T-cell (primary cell): ENCODE measurements at regions not wholly inside any gene's neighbourhood (a gene's known extent, or its start where the extent isn't known, plus 50 kb on each side); places are given as distances from the start of the nearest gene placed in this dataset.

Experiments used
- ATAC-seq, 4 experiments: fragments of 200-7000 bp in 3 of 4; fragments of 150-1000 bp in 1 of 4; cut with Tn5 transposase; replicated peaks in 1 of 4; 1 replicate in 3 of 4; 2 replicates in 1 of 4; pipeline ENCODE4 v1.10.0; 2021; ENCODE audit warnings: moderate library complexity in 3 of 4, mild to moderate bottlenecking in 2 of 4, moderate number of reproducible peaks in 1 of 4
- CTCF ChIA-PET, 2 donors: fragments of 300-600 bp; sonication (Branson Sonifier 250); formaldehyde crosslinking; loops; one replicate each; lab custom pipeline; 2022; ENCODE audit warnings: antibody characterized with exemption in 2 of 2; lab: Charles Lee
- POLR2A ChIA-PET, 2 donors: fragments of 300-600 bp; sonication (Branson Sonifier 250); formaldehyde crosslinking; loops; one replicate each; lab custom pipeline; 2022; ENCODE audit warnings: antibody characterized with exemption in 2 of 2; lab: Charles Lee
- DNase-seq, 35 experiments: peaks; one replicate each; pipeline versions ENCODE4 v3.0.0 to v3.0.0-alpha.2; 2013 to 2023
- H3K27ac ChIP-seq: one replicate; pipeline ENCODE4 v1.5.1; 2013; ENCODE audit warnings: low read length
- H3K27me3 ChIP-seq, 2 experiments: replicated peaks in 1 of 2; 1 replicate in 1 of 2; 2 replicates in 1 of 2; pipeline versions ENCODE4 v1.6.1 to v1.7.0; 2013; ENCODE audit warnings: low read length in 1 of 2, mixed read lengths in 1 of 2; ENCODE audit not compliant: control insufficient read depth in 2 of 2, insufficient read depth in 2 of 2; ENCODE audit errors: extremely low read depth in 1 of 2
- H3K36me3 ChIP-seq, 2 donors: 1 replicate in 1 of 2; 2 replicates in 1 of 2; pipeline versions ENCODE4 v1.6.1 to v1.7.0; 2013; ENCODE audit warnings: low read length in 1 of 2; ENCODE audit not compliant: control insufficient read depth in 2 of 2, insufficient read depth in 1 of 2; ENCODE audit errors: extremely low read depth in 1 of 2
- H3K4me1 ChIP-seq, 2 experiments: 1 replicate in 1 of 2; 2 replicates in 1 of 2; pipeline versions ENCODE4 v1.6.1 to v1.7.0; 2013; ENCODE audit warnings: low read length in 2 of 2, mixed read lengths in 1 of 2; ENCODE audit not compliant: insufficient read depth in 2 of 2, control insufficient read depth in 1 of 2; ENCODE audit errors: extremely low read depth in 1 of 2
- H3K4me3 ChIP-seq, 2 donors: 1 replicate in 1 of 2; 2 replicates in 1 of 2; pipeline versions ENCODE4 v1.5.1 to v1.7.0; 2013; ENCODE audit warnings: mild to moderate bottlenecking in 2 of 2, low read length in 1 of 2, moderate library complexity in 1 of 2; ENCODE audit not compliant: control insufficient read depth in 1 of 2; ENCODE audit errors: extremely low read depth in 1 of 2
- H3K9me3 ChIP-seq: 2 replicates; pipeline ENCODE4 v1.7.0; 2013
- H3K27ac Mint-ChIP-seq, 2 donors: one replicate each; pipeline ENCODE4 v1.8.0; 2020 to 2021; ENCODE audit warnings: mild to moderate bottlenecking in 2 of 2, mixed read lengths in 2 of 2
- H3K27me3 Mint-ChIP-seq, 2 donors: one replicate each; pipeline ENCODE4 v1.8.0; 2021 to 2022; ENCODE audit warnings: mixed read lengths in 2 of 2
- H3K36me3 Mint-ChIP-seq: one replicate; pipeline ENCODE4 v1.8.0; 2021; ENCODE audit warnings: mixed read lengths
- H3K4me1 Mint-ChIP-seq, 3 donors: one replicate each; pipeline ENCODE4 v1.8.0; 2020 to 2022; ENCODE audit warnings: mixed read lengths in 3 of 3, mild to moderate bottlenecking in 1 of 3
- H3K4me3 Mint-ChIP-seq, 3 donors: one replicate each; pipeline ENCODE4 v1.8.0; 2020 to 2022; ENCODE audit warnings: mild to moderate bottlenecking in 3 of 3, mixed read lengths in 3 of 3, moderate library complexity in 3 of 3
- H3K9me3 Mint-ChIP-seq, 3 donors: one replicate each; pipeline ENCODE4 v1.8.0; 2020 to 2022; ENCODE audit warnings: mixed read lengths in 3 of 3
- WGBS: methylation state at CpG from one replicate; pipeline ENCODE4 v1.1.5; 2013; ENCODE audit warnings: missing lambda C conversion rate; ENCODE audit not compliant: insufficient coverage; 5-methylcytosine and 5-hydroxymethylcytosine counted together

- Mint-ChIP-seq H3K9me3 (no peaks in the 10 kb centered on the region), H3K4me1 (no peaks in the 10 kb centered on the region), H3K27me3 (peaks cover 1 to 5% of the 10 kb centered on the region in 2 donors), H3K4me3 (no peak overlapping the region), H3K27ac (no peak overlapping the region), H3K36me3 (no peaks in the 10 kb centered on the region)
- peaks cover 0 to 4% of the 10 kb centered on the region in 2 experiments for H3K27me3 ChIP-seq
- CTCF ChIA-PET = no interaction called here
- no peaks in the 10 kb centered on the region for H3K4me1 ChIP-seq
- no peak overlapping the region for H3K4me3 ChIP-seq
- no CpG with 5 or more reads among the region's 2 CpGs for WGBS
- POLR2A ChIA-PET = no interaction called here
- H3K27ac ChIP-seq = no peak overlapping the region
- H3K9me3 ChIP-seq = no peaks in the 10 kb centered on the region
- no peak for ATAC-seq
- no peaks in the 10 kb centered on the region for H3K36me3 ChIP-seq
- no peak for DNase-seq
Measured at GRCh38 chr3:160134964-160135363, 90.3 kb upstream of the C3orf80 start.

DNA sequence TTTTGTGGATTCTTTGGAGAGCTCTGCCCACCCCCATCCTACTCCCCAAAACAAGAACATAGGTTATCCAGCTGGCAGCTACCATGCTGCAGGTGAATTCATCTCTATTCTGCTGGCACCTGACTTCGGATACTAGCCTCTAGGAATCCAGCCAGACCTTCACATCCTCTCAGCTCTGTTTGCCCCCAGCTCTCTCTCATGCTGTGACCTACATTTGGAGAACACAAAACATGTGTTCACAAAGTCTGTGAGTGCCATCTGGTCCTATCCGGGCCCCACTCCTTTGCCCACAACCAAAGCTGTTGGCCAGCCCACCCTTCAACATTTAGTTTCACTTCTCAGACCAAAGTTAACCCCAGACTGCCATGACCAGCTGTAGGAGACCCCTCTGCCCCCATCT lies 89.4 kb upstream of the C3orf80 start:
- WGBS = 15% methylated on average over 2 of the region's 2 CpGs
- H3K27me3 ChIP-seq = peaks cover 0 to 4% of the 10 kb centered on the region in 2 experiments

DNA sequence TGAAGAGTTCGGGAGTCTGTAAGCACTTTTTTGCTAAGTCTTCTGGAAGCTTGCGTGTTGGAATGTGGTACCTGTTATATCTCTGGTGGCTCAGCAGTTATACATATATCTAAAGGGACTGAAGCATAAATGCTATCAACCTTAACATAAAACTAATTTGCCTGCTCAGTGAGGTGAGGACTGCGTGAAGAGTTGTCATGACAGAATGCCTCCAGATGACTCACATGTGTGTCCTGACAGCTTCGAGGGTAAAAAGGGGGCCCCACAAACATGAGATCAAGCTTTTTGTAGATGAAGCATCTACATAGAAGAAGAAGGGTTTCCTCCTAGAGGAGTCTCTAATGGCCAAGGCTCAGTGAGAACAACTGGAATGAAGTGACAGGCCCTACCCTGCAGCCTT lies 88.8 kb upstream of the C3orf80 start:
- DNase-seq = no peak

More for the DNA sequence above, 89.4 kb upstream of the C3orf80 start:
- Mint-ChIP-seq H3K9me3 (no peaks in the 10 kb centered on the region), H3K27ac (no peak overlapping the region), H3K4me3 (no peak overlapping the region), H3K4me1 (no peaks in the 10 kb centered on the region), H3K36me3 (no peaks in the 10 kb centered on the region), H3K27me3 (peaks cover 0 to 4% of the 10 kb centered on the region in 2 donors)
- Histone ChIP-seq H3K4me3 (no peak overlapping the region), H3K36me3 (no peaks in the 10 kb centered on the region), H3K27ac (no peak overlapping the region), H3K4me1 (no peaks in the 10 kb centered on the region), H3K9me3 (no peaks in the 10 kb centered on the region)
- CTCF ChIA-PET = no interaction called here
- no peak for DNase-seq
- POLR2A ChIA-PET = no interaction called here
- ATAC-seq = no peak

DNA sequence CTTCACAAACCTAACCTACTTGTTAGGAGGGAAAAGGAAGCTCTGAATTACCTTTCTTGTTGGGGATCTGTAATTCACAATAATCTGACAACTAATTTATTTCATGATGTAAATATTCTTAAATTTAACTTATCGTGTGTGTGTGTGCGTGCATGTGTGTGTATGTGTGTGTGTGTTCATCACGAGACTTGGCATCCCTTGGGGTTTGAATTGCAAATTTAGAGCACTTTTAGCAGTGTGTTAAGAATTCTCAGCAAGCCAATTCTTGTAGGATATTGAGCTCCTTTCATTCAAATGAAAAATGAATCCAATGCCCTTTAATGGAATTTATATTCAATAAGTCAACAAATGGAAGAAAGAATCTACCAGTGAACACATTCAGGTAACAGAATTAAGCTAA lies 85.9 kb upstream of the C3orf80 start:
- H3K27me3 ChIP-seq = no peaks in the 10 kb centered on the region
- H3K4me3 Mint-ChIP-seq = no peak overlapping the region
- POLR2A ChIA-PET = no interaction called here
- no peaks in the 10 kb centered on the region for H3K9me3 ChIP-seq
- ATAC-seq (no peak), DNase-seq (no peak)
- no peak overlapping the region for H3K27ac ChIP-seq
- no peaks in the 10 kb centered on the region for H3K4me1 ChIP-seq
- no peak overlapping the region for H3K27ac Mint-ChIP-seq
- no peaks in the 10 kb centered on the region for H3K27me3 Mint-ChIP-seq
- H3K4me1 Mint-ChIP-seq = no peaks in the 10 kb centered on the region
- H3K36me3 ChIP-seq = no peaks in the 10 kb centered on the region
- peaks cover 0 to 14% (median 10%) of the 10 kb centered on the region in 3 donors for H3K9me3 Mint-ChIP-seq
- CTCF ChIA-PET = no interaction called here
- H3K4me3 ChIP-seq = no peak overlapping the region
- no peaks in the 10 kb centered on the region for H3K36me3 Mint-ChIP-seq
- no CpG with 5 or more reads among the region's 3 CpGs for WGBS

More for the DNA sequence above, 88.8 kb upstream of the C3orf80 start:
- H3K27me3 ChIP-seq = peaks cover 0 to 1% of the 10 kb centered on the region in 2 experiments
- WGBS = 48% methylated on average over 2 of the region's 4 CpGs
- ATAC-seq = no peak
- ChIA-PET CTCF (no interaction called here), POLR2A (no interaction called here)
- no peak overlapping the region for H3K27ac ChIP-seq
- Mint-ChIP-seq H3K27ac (no peak overlapping the region), H3K4me3 (no peak overlapping the region), H3K36me3 (no peaks in the 10 kb centered on the region), H3K9me3 (no peaks in the 10 kb centered on the region), H3K27me3 (peaks cover 0 to 1% of the 10 kb centered on the region in 2 donors), H3K4me1 (no peaks in the 10 kb centered on the region)
- no peaks in the 10 kb centered on the region for H3K4me1 ChIP-seq
- no peaks in the 10 kb centered on the region for H3K36me3 ChIP-seq
- H3K9me3 ChIP-seq = no peaks in the 10 kb centered on the region
- no peak overlapping the region for H3K4me3 ChIP-seq

GRCh38 chr3:160140756-160141155 lies 84.5 kb upstream of the C3orf80 start:
- Mint-ChIP-seq H3K4me1 (no peaks in the 10 kb centered on the region), H3K9me3 (peaks cover 0 to 14% (median 10%) of the 10 kb centered on the region in 3 donors), H3K27ac (no peak overlapping the region), H3K27me3 (no peaks in the 10 kb centered on the region), H3K4me3 (no peak overlapping the region), H3K36me3 (no peaks in the 10 kb centered on the region)
- 63% methylated on average over 2 of the region's 2 CpGs for WGBS
- DNase-seq = no peak
- no peaks in the 10 kb centered on the region for H3K9me3 ChIP-seq
- ATAC-seq = no peak
- H3K27me3 ChIP-seq = peaks cover 0 to under 1% of the 10 kb centered on the region in 2 experiments
- H3K27ac ChIP-seq = no peak overlapping the region
- ChIA-PET POLR2A (no interaction called here), CTCF (no interaction called here)
- no peaks in the 10 kb centered on the region for H3K36me3 ChIP-seq
- H3K4me3 ChIP-seq = no peak overlapping the region
- H3K4me1 ChIP-seq = no peaks in the 10 kb centered on the region

DNA sequence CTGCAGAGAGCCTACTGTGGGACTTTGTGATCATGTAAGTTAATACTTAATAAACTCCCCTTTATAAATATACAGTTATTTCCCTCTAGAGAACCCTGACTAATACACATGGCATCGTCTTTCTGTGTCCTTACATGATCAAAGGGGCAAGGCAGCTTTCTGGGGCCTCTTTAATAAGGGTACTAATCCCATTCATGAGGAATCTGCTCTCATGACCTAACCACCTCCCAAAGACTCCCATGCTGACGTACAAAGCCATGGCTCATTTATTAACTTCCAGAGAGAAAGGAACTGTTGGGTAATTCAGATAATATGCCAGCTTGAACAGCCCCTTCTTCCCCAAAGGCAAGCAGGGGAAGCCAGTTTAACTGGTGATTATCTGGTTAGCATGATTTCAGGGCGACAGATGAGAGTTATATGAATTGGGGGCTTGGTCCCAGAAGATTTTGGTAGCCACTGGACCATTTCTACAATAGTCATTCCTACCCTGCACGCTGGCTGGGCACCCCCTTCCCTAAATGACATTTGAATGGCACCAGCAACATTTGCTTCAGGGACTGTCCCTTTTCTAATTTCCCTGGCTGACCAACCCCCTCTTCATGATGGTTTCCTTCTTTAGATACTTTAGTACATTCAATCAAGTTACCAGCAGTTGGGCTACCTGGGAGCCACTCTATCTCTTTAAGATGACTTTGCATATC lies 83.6 kb upstream of the C3orf80 start:
- Histone ChIP-seq H3K4me1 (no peaks in the 10 kb centered on the region), H3K4me3 (no peak overlapping the region), H3K36me3 (no peaks in the 10 kb centered on the region), H3K9me3 (no peaks in the 10 kb centered on the region), H3K27ac (no peak overlapping the region), H3K27me3 (peaks cover 0 to 4% of the 10 kb centered on the region in 2 experiments)
- WGBS = 100% methylated on average over 1 of the region's 4 CpGs
- ATAC-seq (no peak), DNase-seq (no peak)
- H3K36me3 Mint-ChIP-seq = no peaks in the 10 kb centered on the region
- H3K4me3 Mint-ChIP-seq = no peak overlapping the region
- no peaks in the 10 kb centered on the region for H3K4me1 Mint-ChIP-seq
- H3K27me3 Mint-ChIP-seq = no peaks in the 10 kb centered on the region
- POLR2A ChIA-PET = no interaction called here
- H3K9me3 Mint-ChIP-seq = peaks cover 0 to 14% (median 10%) of the 10 kb centered on the region in 3 donors
- CTCF ChIA-PET = no interaction called here
- H3K27ac Mint-ChIP-seq = no peak overlapping the region
